Endometrium (tissue), 2 donors: ENCODE measurements at regions not wholly inside any gene's neighbourhood (a gene's known extent, or its start where the extent isn't known, plus 50 kb on each side); places are given as distances from the start of the nearest gene placed in this dataset.

Experiments
- FAIRE-seq: peaks from 2 replicates; lab custom pipeline; 2012; peaks lifted over from hg19 to GRCh38; lab: Jason Lieb, UNC
- donor health status: control.
- donor health status: control.

DNA sequence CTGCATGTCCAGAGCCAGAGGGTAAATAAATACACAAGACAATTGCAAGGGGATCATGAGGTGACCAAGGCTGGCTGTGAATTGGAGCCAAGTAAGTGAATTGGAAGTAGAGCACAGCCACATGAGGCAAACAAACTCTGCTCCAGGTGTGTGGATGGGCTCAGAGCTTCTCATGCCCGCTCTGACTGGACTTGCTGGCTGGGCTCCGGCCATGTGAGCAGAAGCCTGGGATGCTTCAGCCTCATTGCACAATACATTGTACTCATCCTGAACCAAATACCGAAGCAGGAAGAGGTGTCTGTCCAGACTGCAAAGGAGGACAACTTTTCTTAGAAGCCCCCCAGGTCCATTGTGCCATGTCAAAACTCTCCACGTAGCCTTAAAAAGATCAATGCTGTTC is 193.0 kb downstream of the TTC8 start:
- no peak for FAIRE-seq

DNA sequence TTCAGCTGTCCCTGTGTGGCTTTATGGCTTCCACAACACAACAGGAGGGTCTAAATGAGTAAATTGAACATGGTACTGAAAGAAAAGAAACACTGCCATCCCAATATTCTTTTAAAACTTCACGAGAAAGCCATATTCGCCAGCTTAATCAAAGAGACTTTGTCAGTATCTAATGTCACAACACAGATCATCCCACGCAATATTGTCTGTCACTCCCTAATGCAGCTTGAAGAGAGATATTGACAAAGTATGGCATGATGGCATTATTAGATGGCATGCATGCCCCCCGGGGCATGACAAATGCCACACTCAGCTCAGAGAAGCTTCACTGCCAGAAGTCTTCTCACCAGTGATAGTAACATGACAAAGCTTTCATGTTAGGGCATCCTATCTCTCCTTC is 197.8 kb downstream of the TTC8 start:
- FAIRE-seq, result no peak

DNA sequence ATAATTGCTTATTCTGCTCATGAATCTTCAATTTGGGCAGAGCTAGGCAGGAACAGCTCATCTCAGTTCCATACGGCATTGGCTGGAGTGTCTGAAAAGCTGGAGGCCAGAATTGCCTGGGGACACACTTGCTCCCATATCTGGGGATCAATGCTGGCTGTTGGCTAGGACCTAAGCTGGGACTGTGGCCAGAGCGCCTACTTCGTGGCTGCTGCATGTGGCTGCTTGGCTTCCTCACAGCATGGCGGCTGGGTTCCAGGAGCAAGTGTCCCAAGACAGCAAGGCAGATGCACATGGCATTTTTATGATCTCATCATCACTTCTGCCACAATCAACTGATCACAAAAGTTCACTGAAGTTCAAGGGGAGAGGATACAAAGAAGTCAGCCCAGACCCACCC is 200.2 kb downstream of the TTC8 start:
- no peak for FAIRE-seq

DNA sequence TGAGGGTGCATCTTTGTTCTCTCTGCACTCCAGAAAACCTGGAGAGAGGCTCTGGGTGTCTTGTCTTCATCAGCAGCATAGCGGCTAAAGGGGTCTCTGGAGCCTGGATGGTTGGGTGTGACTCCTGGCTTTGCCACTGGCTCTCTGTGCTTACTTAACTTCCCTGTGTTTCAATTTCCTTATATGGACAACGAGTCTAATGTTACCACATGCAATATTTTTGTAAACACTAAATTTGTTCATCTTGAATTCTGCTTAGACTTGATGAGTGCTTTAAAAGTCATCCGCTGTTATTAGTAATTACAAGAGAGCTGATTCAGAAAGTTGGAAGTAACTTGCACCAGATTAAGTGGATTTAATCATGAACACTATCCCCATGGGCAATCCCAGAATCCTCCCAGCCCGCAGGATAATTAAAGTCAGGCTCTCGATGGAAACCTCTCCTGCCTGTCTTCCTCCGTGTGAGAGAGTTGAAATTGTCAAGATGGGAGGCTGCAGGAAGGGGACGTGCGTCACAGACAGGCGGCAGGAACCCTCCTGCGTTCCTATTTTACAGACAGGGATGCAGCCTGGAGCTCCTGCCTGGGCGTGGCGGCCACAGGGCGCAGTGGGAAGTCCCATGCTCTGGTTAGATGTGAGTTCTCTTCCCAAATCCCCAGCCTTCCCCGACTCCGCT is 201.2 kb downstream of the TTC8 start:
- FAIRE-seq, result no peak

DNA sequence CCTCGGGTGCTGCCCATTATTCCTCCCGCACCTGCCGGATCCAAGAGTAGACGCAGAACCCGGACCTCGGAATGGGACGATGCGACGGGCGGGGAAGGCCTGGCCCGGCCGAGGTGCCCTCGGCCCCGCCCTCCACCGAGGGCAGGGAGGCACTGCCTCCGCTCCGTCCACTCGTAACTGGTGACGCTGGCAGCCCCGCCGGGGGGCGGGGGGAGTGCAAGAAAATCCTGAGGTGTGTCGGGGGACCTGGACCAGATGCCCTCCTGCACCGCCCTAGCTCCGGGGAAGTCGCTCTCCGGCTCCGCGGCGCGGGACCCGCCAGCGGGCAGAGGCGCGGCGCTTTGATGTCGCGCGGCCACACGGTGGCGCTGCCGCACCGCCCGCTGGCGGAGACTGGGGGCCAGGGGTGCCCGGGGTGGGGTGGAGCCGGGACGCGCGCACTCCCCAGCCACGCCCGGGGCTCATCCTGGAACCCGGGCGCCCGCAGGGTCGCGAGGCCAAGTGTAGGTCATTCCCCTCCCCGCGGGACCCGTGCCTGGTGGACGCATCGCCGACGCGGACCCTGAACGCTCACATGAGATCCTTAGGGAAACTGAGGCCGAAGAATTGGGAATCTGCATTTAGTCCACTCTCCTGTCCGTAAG is 202.8 kb downstream of the TTC8 start:
- FAIRE-seq, result no peak

DNA sequence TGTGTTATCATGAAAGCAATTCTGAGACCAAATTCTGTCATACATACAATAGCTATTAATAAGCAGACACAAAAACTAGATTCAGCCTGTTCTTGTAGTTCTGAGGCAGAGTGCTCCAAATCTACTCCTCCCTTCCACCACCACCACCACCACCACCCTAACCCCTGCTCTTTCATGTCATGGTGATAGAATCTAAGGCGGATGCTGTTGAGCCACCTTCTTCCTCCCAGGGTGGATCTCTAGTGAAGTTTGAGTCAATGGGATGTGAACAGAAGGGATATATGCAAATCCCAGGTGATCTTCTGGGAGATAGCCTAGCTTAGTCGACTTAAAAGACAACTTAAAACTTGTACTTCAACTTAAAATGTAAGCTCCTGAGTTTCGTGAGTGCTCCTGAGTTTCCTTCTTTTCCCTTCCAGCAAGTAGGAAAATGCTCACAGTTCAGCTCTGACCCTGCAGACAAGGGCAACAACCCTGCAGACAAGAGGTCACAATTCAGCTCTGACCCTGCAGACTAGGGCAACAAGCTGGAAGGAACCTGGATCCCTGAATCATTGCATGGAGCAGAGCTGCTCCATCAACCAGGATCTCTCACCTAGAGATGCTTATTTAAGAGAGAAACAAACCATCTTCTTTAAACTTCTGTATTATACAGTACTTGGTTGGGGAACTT is 204.1 kb downstream of the TTC8 start:
- no peak for FAIRE-seq

DNA sequence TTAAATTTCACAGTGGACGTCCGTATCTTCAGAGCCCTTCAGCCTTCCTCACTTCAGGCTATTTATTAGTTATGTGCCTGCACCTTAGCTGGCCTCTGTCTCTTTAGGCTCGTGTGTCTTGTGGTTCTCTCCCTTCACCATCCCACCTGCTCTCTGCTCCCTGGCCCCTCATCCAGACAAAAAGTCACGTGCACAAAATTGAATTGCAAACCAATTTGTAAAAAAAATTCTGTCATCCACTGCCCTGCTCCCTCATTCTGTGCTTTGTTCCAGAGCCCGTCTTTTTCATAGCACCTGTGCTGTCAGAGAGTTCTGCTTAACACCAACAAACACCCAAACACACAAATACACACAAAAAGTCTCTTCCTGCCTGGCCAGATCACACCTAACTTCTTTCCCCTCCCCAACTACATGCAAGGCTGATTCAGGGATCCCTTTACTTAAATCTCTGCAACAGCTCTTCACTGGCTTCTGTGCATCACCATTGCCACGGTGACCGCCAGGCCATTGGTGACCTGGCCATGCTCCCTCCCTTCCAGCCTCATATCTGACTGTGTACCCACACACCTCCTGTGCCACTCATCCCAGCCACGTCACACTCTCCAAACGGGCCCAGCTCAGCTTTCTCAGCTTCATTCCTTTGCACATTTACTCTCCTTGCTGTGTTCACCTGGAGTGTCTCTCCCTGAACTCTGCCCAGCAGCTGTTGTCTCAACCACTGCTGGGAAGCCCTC is 205.7 kb downstream of the TTC8 start:
- no peak for FAIRE-seq

DNA sequence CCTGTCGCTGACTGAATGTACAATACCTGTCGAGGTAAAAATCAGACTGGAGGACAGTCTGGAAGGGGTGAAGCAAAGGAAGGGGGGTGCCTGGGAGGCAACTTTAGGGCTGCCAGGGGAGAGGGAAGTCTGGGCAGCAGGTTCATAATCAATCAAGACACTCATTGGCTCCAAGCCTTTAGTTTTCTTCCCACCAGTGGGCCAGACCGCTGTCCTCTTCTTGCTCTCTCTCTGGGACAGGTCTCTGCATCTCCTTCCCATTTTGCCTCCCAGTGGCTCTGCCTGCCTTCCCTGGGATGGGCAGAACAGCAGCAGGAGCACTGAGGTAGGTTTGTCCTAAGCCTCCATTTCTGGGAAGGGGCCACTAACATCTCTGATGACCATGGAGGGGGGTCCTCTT is 206.5 kb downstream of the TTC8 start:
- no peak for FAIRE-seq

GRCh38 chr14:89032086-89032649 is 207.7 kb downstream of the TTC8 start:
- no peak for FAIRE-seq

- no peak for FAIRE-seq
Measured at GRCh38 chr14:89033756-89034155, 209.3 kb downstream of the TTC8 start.

- FAIRE-seq, result no peak
Measured at GRCh38 chr14:89036371-89036770, 211.9 kb downstream of the TTC8 start.

- no peak for FAIRE-seq
Measured at GRCh38 chr14:89037065-89037464, 212.6 kb downstream of the TTC8 start.

DNA sequence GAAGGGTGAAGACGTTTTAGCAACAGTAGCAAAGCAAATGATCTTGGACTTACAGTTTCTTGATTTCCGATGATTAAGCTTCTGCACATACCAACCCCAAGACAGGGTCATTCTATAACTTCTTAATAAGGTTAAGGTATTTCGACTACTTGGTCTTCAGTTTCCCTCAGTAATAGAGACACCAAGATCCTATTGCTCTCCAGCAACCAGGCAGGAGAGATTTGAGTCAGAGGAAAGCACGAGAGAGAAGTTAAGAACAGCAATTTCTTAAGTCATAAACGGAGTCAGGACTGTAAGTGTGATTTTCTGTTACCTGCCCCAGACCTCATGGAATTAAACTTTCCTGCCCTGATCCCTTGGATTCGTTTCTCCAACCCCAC is 215.6 kb downstream of the TTC8 start:
- no peak for FAIRE-seq

DNA sequence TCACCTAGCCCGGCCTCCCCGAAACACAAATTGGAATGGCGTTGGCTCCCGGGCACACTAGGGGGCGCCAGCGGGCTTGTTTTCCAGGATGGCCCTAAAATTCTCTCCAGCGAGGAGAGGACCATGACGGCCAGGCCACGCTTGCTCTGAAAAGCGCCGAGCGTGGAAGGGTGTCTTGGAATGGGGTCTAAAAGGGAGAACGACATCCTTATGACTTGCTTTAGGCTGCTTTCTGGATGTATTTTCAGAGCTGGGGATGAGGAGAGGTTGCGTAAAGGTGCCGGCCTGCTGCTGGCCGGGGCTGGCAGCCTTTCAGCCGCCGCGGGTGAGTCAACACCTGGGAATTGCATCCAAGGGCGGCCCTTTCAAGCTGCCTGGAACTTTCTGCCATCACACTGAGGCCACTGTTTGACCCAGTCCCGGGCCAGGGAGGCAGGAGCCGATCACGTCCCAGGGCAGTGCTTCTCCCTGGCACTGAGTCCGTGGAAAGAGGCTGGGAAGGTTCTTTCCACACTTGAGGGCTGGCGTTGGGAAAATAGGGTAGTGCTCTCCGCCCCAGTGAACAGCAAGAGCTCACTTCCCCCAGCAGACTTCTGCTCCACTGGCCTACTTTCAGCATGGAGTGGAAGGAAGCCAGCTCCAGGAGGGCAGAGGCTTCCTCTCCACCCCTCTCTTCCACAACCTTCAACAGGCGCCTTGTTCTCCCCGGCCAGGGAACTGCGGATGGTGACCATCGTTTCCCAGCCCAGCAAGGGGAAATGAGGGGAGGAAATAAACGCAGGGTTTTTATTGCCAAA is 216.2 kb downstream of the TTC8 start:
- FAIRE-seq, result peak; percentile 53

DNA sequence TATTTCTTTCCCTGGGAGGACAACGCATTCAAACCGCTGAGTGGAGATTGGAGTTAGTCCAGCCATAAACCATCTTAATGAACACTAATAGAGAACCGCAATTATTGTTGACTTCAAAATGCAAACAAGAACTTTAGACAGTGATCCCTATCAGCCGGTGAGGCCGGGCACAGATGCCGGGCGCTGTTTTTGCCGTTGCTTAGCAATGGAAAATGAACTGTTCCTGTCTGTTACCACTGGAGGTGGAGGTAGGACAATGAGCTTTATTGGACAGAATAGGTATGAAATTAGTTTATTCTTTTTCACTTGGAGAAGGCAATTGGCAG is 216.8 kb downstream of the TTC8 start:
- FAIRE-seq, result peak; percentile 53

- no peak for FAIRE-seq
Measured at GRCh38 chr14:89042021-89042420, 217.6 kb downstream of the TTC8 start.

DNA sequence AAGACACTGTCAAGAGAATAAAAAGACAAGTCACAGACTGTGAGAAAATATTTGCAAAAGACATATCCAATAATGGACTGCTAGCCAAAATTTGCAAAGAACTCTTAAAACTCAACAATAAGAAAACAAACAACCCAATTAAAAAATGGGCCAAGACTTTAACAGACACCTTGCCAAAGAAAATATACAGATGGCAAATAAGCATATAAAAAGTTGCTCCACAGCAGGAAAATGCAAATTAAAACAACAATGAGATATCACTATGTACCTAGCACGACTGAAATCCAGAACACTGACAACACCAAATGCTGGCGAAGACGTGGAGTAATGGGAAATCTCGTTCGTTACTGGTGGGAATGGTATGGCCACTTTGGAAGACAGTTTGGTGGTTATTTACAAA is 228.9 kb downstream of the TTC8 start:
- no peak for FAIRE-seq

GRCh38 chr14:89056394-89056793 is 231.9 kb downstream of the TTC8 start:
- no peak for FAIRE-seq

GRCh38 chr14:89058697-89059096 is 234.2 kb downstream of the TTC8 start:
- no peak for FAIRE-seq

- FAIRE-seq, result no peak
Measured at GRCh38 chr14:89060191-89060590, 235.7 kb downstream of the TTC8 start.

DNA sequence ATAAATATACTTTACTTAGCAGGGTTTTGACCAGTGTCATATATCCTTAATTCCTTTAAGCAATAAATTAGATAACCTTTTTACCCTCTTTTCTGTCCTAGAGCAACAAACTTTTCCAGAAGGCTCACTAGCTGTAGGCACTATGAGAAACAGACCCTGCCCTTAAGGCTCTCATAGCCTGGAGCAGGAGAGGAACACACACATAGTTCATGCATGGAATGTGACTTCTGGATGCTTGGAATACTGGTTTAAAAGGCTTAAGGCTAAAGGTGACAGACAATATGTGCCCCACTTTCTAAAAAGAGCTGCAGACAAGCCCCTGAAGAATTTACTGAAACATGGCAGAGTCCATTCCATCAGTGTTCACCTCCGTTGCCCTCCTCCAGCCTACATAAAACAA is 237.2 kb downstream of the TTC8 start:
- no peak for FAIRE-seq

GRCh38 chr14:89065879-89066278 is 241.4 kb downstream of the TTC8 start:
- FAIRE-seq, result no peak
